ENCODE measurements at regions not wholly inside any gene's neighbourhood (a gene's known extent, or its start where the extent isn't known, plus 50 kb on each side); places are given as distances from the start of the nearest gene placed in this dataset.

DNA sequence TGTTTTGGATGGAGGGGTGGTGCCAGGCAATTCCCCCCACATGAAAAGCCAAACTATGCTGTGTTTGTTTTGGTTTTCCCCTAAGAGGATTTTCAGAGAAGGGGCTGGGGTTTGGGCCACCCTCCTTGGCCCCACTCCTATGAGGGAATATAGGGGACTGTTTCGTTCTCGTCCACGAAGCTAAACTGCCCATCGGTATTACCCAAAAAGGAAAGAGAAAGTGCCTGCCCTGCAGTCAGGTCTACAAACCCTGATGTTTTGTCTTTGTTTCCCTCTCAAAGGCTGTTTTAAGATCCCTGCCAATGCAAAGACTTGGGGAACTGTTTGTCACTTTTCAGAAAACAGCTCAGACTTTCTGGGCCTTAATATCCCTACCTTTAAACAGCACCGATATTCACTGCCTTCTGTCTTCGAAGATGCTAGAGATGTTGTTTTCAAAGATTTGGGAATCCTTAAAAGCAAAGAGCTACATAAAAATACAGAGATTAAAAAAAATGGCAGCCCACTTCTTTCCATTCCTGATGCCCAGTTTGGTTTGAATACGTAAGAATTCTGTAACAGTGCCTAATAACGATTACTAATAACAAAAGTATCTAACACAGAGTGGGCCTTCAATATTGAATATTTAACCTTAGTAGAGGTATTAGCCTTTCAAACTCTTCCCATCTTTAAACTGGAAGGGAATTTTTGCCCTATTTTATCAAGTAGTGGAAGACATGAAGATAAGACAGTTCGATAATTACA is 518.4 kb downstream of the MED13L start:
- TF ChIP-seq, protein P1, sequence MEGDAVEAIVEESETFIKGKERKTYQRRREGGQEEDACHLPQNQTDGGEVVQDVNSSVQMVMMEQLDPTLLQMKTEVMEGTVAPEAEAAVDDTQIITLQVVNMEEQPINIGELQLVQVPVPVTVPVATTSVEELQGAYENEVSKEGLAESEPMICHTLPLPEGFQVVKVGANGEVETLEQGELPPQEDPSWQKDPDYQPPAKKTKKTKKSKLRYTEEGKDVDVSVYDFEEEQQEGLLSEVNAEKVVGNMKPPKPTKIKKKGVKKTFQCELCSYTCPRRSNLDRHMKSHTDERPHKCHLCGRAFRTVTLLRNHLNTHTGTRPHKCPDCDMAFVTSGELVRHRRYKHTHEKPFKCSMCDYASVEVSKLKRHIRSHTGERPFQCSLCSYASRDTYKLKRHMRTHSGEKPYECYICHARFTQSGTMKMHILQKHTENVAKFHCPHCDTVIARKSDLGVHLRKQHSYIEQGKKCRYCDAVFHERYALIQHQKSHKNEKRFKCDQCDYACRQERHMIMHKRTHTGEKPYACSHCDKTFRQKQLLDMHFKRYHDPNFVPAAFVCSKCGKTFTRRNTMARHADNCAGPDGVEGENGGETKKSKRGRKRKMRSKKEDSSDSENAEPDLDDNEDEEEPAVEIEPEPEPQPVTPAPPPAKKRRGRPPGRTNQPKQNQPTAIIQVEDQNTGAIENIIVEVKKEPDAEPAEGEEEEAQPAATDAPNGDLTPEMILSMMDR (IDR thresholded peaks at IDR 0.05): no peak
- TF ChIP-seq POLR2AphosphoS5 (IDR thresholded peaks at IDR 0.05) (no peak), POLR2A (IDR thresholded peaks at IDR 0.05) (no peak), EP300 (IDR thresholded peaks at IDR 0.05) (no peak)

All from upper lobe of left lung (tissue), 4 donors.